ENCODE measurements at regions not wholly inside any gene's neighbourhood (a gene's known extent, or its start where the extent isn't known, plus 50 kb on each side); places are given as distances from the start of the nearest gene placed in this dataset.

GRCh38 chr14:49159081-49159480, 427.1 kb downstream of the RPS29 start:
- no peaks in the 10 kb centered on the region for H3K9me3 ChIP-seq (ENCODE audit: control insufficient read depth, low read depth, low read length)
- no peak overlapping the region for H2AFZ ChIP-seq (ENCODE audit: low read length)
- no peak overlapping the region for H3K4me3 Mint-ChIP-seq
- H3K9ac ChIP-seq (ENCODE audit: extremely low read depth, insufficient read length, low read length) = no peak overlapping the region
- H3K56ac ChIP-seq (ENCODE audit: insufficient read length, low read depth, low read length) = no peak overlapping the region
- no peak overlapping the region for H3K14ac ChIP-seq (ENCODE audit: insufficient read depth, low read length)
- no peak overlapping the region for H2BK120ac ChIP-seq (ENCODE audit: low read depth, low read length, poor library complexity, severe bottlenecking)
- no peak overlapping the region for H3K18ac ChIP-seq (ENCODE audit: insufficient read length, low read depth, low read length)
- no peak overlapping the region for H3T11ph ChIP-seq (ENCODE audit: low read length)
- H3K27ac Mint-ChIP-seq = no peak overlapping the region
- no peak for DNase-seq
- no peak overlapping the region for H2BK5ac ChIP-seq (ENCODE audit: insufficient read length, low read length)
- no peaks in the 10 kb centered on the region for H3K23me2 ChIP-seq (ENCODE audit: insufficient read length, low read depth, low read length, poor library complexity, severe bottlenecking)
- H3K4me1 Mint-ChIP-seq = no peaks in the 10 kb centered on the region
- H3K79me2 ChIP-seq (ENCODE audit: insufficient read depth, low read length) = no peaks in the 10 kb centered on the region
- no peak overlapping the region for H4K8ac ChIP-seq (replicated peaks; ENCODE audit: insufficient read length, low read depth, low read length)
- H4K5ac ChIP-seq (ENCODE audit: insufficient read length, low read depth, low read length) = no peak overlapping the region
- no peak overlapping the region for H2BK20ac ChIP-seq (ENCODE audit: low read depth, low read length, poor library complexity, severe bottlenecking)
- H3K36me3 Mint-ChIP-seq (ENCODE audit: insufficient read depth in 1 of 3, low read depth in 3 of 3) = no peaks in the 10 kb centered on the region
- TF ChIP-seq, protein P1, sequence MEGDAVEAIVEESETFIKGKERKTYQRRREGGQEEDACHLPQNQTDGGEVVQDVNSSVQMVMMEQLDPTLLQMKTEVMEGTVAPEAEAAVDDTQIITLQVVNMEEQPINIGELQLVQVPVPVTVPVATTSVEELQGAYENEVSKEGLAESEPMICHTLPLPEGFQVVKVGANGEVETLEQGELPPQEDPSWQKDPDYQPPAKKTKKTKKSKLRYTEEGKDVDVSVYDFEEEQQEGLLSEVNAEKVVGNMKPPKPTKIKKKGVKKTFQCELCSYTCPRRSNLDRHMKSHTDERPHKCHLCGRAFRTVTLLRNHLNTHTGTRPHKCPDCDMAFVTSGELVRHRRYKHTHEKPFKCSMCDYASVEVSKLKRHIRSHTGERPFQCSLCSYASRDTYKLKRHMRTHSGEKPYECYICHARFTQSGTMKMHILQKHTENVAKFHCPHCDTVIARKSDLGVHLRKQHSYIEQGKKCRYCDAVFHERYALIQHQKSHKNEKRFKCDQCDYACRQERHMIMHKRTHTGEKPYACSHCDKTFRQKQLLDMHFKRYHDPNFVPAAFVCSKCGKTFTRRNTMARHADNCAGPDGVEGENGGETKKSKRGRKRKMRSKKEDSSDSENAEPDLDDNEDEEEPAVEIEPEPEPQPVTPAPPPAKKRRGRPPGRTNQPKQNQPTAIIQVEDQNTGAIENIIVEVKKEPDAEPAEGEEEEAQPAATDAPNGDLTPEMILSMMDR (conservative IDR thresholded peaks at IDR 0.05) = no peak
- no peaks in the 10 kb centered on the region for H4K20me1 ChIP-seq (ENCODE audit: control insufficient read depth, insufficient read depth, insufficient read length)
- no peak overlapping the region for H2AK5ac ChIP-seq (ENCODE audit: insufficient read length, low read length)
- H3K79me1 ChIP-seq (ENCODE audit: insufficient read depth, low read depth, low read length, poor library complexity, severe bottlenecking) = no peaks in the 10 kb centered on the region
- H2BK15ac ChIP-seq (ENCODE audit: low read depth, low read length) = no peak overlapping the region
- no peaks in the 10 kb centered on the region for H3K27me3 ChIP-seq (ENCODE audit: insufficient read depth, low read length)
- H3K4me1 ChIP-seq (ENCODE audit: insufficient read depth, low read length) = no peaks in the 10 kb centered on the region
- peaks cover 0 to 4% of the 10 kb centered on the region in 2 experiments; a peak in 2 of 5 replicates for H3K9me3 Mint-ChIP-seq
- H3K27ac ChIP-seq (ENCODE audit: insufficient read length, low read depth, low read length) = no peak overlapping the region
- H2BK12ac ChIP-seq (ENCODE audit: insufficient read length, low read depth, low read length) = no peak overlapping the region
- no peak overlapping the region for H3K4ac ChIP-seq (ENCODE audit: low read depth, low read length)
- H3K23ac ChIP-seq (ENCODE audit: insufficient read length, low read depth, low read length) = no peak overlapping the region
- no peaks in the 10 kb centered on the region for H3K27me3 Mint-ChIP-seq (ENCODE audit: low read depth)
- no peak overlapping the region for H3K4me2 ChIP-seq (ENCODE audit: insufficient read depth, insufficient read length, low read length)
- no peak overlapping the region for H4K91ac ChIP-seq (ENCODE audit: insufficient read length, low read depth, low read length)

Data from H9 (cell line).